ENCODE measurements at regions not wholly inside any gene's neighbourhood (a gene's known extent, or its start where the extent isn't known, plus 50 kb on each side); places are given as distances from the start of the nearest gene placed in this dataset.

- Mint-ChIP-seq H3K27me3 (no peaks in the 10 kb centered on the region), H3K9me3 (peaks cover 3% of the 10 kb centered on the region), H3K27ac (no peak overlapping the region), H3K36me3 (ENCODE audit: low read depth) (no peaks in the 10 kb centered on the region), H3K4me1 (ENCODE audit: low read depth) (no peaks in the 10 kb centered on the region), H3K4me3 (no peak overlapping the region)
- CTCF ChIA-PET, result no interaction called here
- POLR2A ChIA-PET, result no interaction called here
- intact Hi-C loops (cut with micrococcal nuclease), result no loop called here
- no peak for TF ChIP-seq CTCF (IDR thresholded peaks at IDR 0.05)
- DNase-seq (no peak), ATAC-seq (no peak)
These were observed 266.6 kb upstream of the GNAI1 start for GRCh38 chr7:79868010-79868409.

GRCh38 chr7:79862447-79863210 is 272.0 kb upstream of the GNAI1 start:
- H3K4me3 Mint-ChIP-seq, result no peak overlapping the region
- peaks cover 3% of the 10 kb centered on the region for H3K9me3 Mint-ChIP-seq
- no peaks in the 10 kb centered on the region for H3K27me3 Mint-ChIP-seq
- no peak overlapping the region for H3K27ac Mint-ChIP-seq
- no peak for TF ChIP-seq CTCF (IDR thresholded peaks at IDR 0.05)
- intact Hi-C loops (cut with micrococcal nuclease), result no loop called here
- no peaks in the 10 kb centered on the region for H3K4me1 Mint-ChIP-seq (ENCODE audit: low read depth)
- ATAC-seq, result no peak
- DNase-seq, result no peak
- no peaks in the 10 kb centered on the region for H3K36me3 Mint-ChIP-seq (ENCODE audit: low read depth)
- ChIA-PET CTCF (no interaction called here), POLR2A (no interaction called here)

GRCh38 chr7:79855172-79855571 is 279.5 kb upstream of the GNAI1 start:
- CTCF ChIA-PET, result no interaction called here
- Mint-ChIP-seq H3K27ac (no peak overlapping the region), H3K27me3 (no peaks in the 10 kb centered on the region), H3K4me3 (no peak overlapping the region), H3K4me1 (ENCODE audit: low read depth) (no peaks in the 10 kb centered on the region), H3K9me3 (peaks cover 1% of the 10 kb centered on the region), H3K36me3 (ENCODE audit: low read depth) (no peaks in the 10 kb centered on the region)
- TF ChIP-seq CTCF (IDR thresholded peaks at IDR 0.05), result no peak
- intact Hi-C loops (cut with micrococcal nuclease), result no loop called here
- POLR2A ChIA-PET, result no interaction called here
- ATAC-seq, result no peak
- DNase-seq, result no peak

- ATAC-seq (no peak), DNase-seq (no peak)
- H3K36me3 Mint-ChIP-seq (ENCODE audit: low read depth), result no peaks in the 10 kb centered on the region
- H3K27me3 Mint-ChIP-seq, result no peaks in the 10 kb centered on the region
- no peaks in the 10 kb centered on the region for H3K4me1 Mint-ChIP-seq (ENCODE audit: low read depth)
- ChIA-PET CTCF (no interaction called here), POLR2A (no interaction called here)
- H3K9me3 Mint-ChIP-seq, result no peaks in the 10 kb centered on the region
- no peak for TF ChIP-seq CTCF (IDR thresholded peaks at IDR 0.05)
- intact Hi-C loops (cut with micrococcal nuclease), result no loop called here
- H3K27ac Mint-ChIP-seq, result no peak overlapping the region
- no peak overlapping the region for H3K4me3 Mint-ChIP-seq
These were observed 280.0 kb upstream of the GNAI1 start for GRCh38 chr7:79854621-79855020.

- Mint-ChIP-seq H3K4me3 (no peak overlapping the region), H3K27ac (no peak overlapping the region), H3K9me3 (no peaks in the 10 kb centered on the region), H3K27me3 (no peaks in the 10 kb centered on the region), H3K36me3 (ENCODE audit: low read depth) (no peaks in the 10 kb centered on the region), H3K4me1 (ENCODE audit: low read depth) (no peaks in the 10 kb centered on the region)
- DNase-seq (no peak), ATAC-seq (no peak)
- POLR2A ChIA-PET, result no interaction called here
- CTCF ChIA-PET, result no interaction called here
- TF ChIP-seq CTCF (IDR thresholded peaks at IDR 0.05), result no peak
- intact Hi-C loops (cut with micrococcal nuclease), result no loop called here
These were observed 296.7 kb upstream of the GNAI1 start for GRCh38 chr7:79837915-79838314.
